ENCODE measurements at regions not wholly inside any gene's neighbourhood (a gene's known extent, or its start where the extent isn't known, plus 50 kb on each side); places are given as distances from the start of the nearest gene placed in this dataset.

DNA sequence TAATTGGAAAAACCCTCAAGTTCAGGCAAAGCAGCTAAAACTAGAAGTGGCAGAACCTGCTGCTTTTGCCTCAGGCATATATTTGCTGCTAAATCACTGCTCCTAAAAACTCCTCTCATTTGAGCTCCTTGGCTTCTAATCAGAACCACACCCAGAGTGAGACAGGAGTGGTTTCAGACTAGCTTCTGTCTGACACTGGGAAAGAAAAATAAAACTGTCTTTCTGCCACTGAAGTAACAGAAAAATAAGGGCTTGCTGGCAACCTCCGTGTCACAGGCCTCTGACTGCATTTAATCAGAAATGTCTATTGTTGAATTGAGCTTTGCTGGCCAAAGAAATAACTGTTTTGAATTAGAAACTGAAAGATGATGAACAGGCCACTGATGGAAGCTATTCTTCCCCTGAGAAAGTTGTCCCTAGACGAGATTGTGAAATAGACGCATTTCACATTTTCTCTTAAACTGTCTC lies 52.1 kb upstream of the RAP2C start:
- intact Hi-C loops (cut with DNase I) = no loop called here
- DNase-seq (ENCODE audit: low spot score in 2 of 2) = no peak
- H3K27ac ChIP-seq = no peak overlapping the region
- TF ChIP-seq CTCF (IDR thresholded peaks at IDR 0.05) = no peak
- H3K4me3 ChIP-seq = no peak overlapping the region
- no peaks in the 10 kb centered on the region for H3K9me3 ChIP-seq
- no peaks in the 10 kb centered on the region for H3K4me1 ChIP-seq
- H3K36me3 ChIP-seq = no peaks in the 10 kb centered on the region
- H3K27me3 ChIP-seq = no peaks in the 10 kb centered on the region

DNA sequence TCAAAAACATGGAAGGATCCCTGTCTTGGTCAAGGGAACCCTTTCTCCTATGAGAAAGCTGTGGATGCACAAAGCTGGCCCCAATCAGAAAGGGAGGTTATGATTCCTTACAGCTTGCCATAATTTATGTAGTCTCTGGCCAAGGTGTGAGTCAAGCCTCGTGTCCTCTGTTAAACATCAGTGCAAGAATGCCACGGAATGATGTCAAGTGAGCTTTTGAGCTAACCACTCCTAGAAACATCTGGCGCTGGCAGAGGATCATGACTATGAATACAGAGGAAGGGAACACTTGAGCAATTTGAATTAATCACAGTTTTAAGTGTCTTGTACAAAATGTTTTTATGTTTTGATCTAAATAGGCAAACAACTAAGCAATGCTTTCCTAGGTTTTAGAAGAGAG lies 51.5 kb upstream of the RAP2C start:
- TF ChIP-seq CTCF (IDR thresholded peaks at IDR 0.05) = no peak
- H3K9me3 ChIP-seq = no peaks in the 10 kb centered on the region
- intact Hi-C loops (cut with DNase I) = no loop called here
- H3K27me3 ChIP-seq = no peaks in the 10 kb centered on the region
- DNase-seq (ENCODE audit: low spot score in 2 of 2) = peak in 1 of 2 donors; percentile 71
- H3K4me3 ChIP-seq = no peak overlapping the region
- H3K36me3 ChIP-seq = no peaks in the 10 kb centered on the region
- H3K4me1 ChIP-seq = no peaks in the 10 kb centered on the region
- no peak overlapping the region for H3K27ac ChIP-seq

- Histone ChIP-seq H3K36me3 (no peaks in the 10 kb centered on the region), H3K9me3 (no peaks in the 10 kb centered on the region), H3K4me1 (no peaks in the 10 kb centered on the region), H3K27me3 (no peaks in the 10 kb centered on the region), H3K4me3 (no peak overlapping the region), H3K27ac (no peak overlapping the region)
- TF ChIP-seq CTCF (IDR thresholded peaks at IDR 0.05) = no peak
- intact Hi-C loops (cut with DNase I) = no loop called here
- no peak for DNase-seq (ENCODE audit: low spot score in 2 of 2)
Measured at GRCh38 chrX:132270021-132270420, 50.8 kb upstream of the RAP2C start.
